Transverse colon (tissue), 4 donors: ENCODE measurements at regions not wholly inside any gene's neighbourhood (a gene's known extent, or its start where the extent isn't known, plus 50 kb on each side); places are given as distances from the start of the nearest gene placed in this dataset.

Experiments used
- EP300 ChIP-seq: sonication (generic); formaldehyde crosslinking; IDR thresholded peaks from one replicate; pipeline ENCODE4 v1.6.1; 2017; ENCODE audit warnings: antibody characterized with exemption, low read depth
- POLR2A ChIP-seq: fragments of 450-650 bp; IDR thresholded peaks from one replicate; pipeline ENCODE4 v1.6.1; 2016; ENCODE audit warnings: antibody characterized with exemption, mild to moderate bottlenecking, moderate library complexity
- POLR2AphosphoS5 ChIP-seq, 3 donors: sonication (generic); formaldehyde crosslinking; IDR thresholded peaks; one replicate each; pipeline ENCODE4 v1.6.1; 2016; ENCODE audit warnings: antibody characterized with exemption in 3 of 3
- TF ChIP-seq, protein P1 (sequence below), 5 experiments: fragments of 200-600 bp in 3 of 5; fragments of 450-650 bp in 2 of 5; sonication (generic) in 3 of 5; IDR thresholded peaks; 1 replicate in 2 of 5; 2 replicates in 3 of 5; pipeline ENCODE4 v1.5.1; 2016 to 2017; ENCODE audit warnings: antibody characterized with exemption in 5 of 5, inconsistent platforms in 3 of 5, mild to moderate bottlenecking in 2 of 5, moderate library complexity in 1 of 5

DNA sequence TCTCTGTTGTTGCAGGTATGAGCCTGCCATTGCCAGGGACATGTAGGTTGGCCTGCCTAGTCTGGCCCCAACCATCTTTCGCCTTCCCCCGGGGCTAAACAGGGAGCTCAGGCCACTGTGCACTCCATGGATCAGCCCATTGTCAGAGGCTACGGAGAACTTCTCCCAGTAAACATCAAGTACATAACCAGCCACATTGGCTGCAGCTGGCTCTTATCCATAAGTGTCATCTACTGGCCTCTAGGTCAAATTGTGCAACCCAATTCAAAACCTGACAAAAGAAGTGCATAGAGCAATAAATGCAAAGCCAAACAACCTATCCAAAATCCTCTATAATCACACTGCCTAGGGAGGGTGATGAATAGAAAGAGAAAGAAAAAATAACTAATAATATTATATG, 418.1 kb upstream of the DCC start:
- TF ChIP-seq, protein P1, sequence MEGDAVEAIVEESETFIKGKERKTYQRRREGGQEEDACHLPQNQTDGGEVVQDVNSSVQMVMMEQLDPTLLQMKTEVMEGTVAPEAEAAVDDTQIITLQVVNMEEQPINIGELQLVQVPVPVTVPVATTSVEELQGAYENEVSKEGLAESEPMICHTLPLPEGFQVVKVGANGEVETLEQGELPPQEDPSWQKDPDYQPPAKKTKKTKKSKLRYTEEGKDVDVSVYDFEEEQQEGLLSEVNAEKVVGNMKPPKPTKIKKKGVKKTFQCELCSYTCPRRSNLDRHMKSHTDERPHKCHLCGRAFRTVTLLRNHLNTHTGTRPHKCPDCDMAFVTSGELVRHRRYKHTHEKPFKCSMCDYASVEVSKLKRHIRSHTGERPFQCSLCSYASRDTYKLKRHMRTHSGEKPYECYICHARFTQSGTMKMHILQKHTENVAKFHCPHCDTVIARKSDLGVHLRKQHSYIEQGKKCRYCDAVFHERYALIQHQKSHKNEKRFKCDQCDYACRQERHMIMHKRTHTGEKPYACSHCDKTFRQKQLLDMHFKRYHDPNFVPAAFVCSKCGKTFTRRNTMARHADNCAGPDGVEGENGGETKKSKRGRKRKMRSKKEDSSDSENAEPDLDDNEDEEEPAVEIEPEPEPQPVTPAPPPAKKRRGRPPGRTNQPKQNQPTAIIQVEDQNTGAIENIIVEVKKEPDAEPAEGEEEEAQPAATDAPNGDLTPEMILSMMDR (IDR thresholded peaks at IDR 0.05): no peak
- TF ChIP-seq POLR2AphosphoS5 (IDR thresholded peaks at IDR 0.05): no peak
- TF ChIP-seq POLR2A: no peak
- TF ChIP-seq EP300: no peak
